ENCODE measurements at regions not wholly inside any gene's neighbourhood (a gene's known extent, or its start where the extent isn't known, plus 50 kb on each side); places are given as distances from the start of the nearest gene placed in this dataset.
"Not testable (repeated sequence)": the region's sequence is repeated elsewhere in the genome, so short reads cannot be mapped to it uniquely, and the experiment has no call there.

DNA sequence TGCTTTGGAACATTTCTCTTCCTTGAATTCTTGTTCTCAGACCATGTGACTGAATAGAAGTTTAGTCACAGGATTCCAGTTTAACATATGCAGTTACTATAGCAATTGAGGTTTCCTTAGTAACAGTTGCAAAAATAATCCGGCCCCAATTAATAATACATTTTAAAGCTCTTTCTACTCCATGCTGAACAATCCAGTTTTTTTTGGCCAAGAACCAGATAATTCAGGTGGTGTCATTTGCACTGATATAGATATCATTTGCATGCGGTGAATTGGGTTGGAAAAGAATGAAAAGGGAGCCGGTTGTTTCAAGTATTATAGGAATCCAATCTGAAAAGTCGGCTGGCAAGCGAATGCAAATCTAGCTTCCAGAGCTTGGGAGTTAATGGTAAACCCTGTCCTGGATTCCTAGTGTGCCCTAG, 3073.1 kb downstream of the RPIA start:
- H3K27me3 ChIP-seq; in situ Hi-C loops (cut with MboI; ENCODE audit: low pct_ligation_motif_present in 1 of 4, low pct_unique_long_range_greater_than_20kb in 1 of 4, low sequenced_read_pairs in 3 of 4); H3K9me3 ChIP-seq; H3K4me3 ChIP-seq; intact Hi-C loops (cut with DNase I; ENCODE audit: low total_unique reads); DNase-seq; H3K36me3 ChIP-seq: not testable (repeated sequence)
- WGBS, 2 donors (ENCODE audit: low coverage in 1 of 2), result 58 to 67% methylated on average over 5 of the region's 5 CpGs
- H3K27ac ChIP-seq, result peak overlapping the region in 1 of 4 donors; percentile 53
- H3K4me1 ChIP-seq, result peaks cover 0 to 24% (median 11%) of the 10 kb centered on the region in 4 donors

DNA sequence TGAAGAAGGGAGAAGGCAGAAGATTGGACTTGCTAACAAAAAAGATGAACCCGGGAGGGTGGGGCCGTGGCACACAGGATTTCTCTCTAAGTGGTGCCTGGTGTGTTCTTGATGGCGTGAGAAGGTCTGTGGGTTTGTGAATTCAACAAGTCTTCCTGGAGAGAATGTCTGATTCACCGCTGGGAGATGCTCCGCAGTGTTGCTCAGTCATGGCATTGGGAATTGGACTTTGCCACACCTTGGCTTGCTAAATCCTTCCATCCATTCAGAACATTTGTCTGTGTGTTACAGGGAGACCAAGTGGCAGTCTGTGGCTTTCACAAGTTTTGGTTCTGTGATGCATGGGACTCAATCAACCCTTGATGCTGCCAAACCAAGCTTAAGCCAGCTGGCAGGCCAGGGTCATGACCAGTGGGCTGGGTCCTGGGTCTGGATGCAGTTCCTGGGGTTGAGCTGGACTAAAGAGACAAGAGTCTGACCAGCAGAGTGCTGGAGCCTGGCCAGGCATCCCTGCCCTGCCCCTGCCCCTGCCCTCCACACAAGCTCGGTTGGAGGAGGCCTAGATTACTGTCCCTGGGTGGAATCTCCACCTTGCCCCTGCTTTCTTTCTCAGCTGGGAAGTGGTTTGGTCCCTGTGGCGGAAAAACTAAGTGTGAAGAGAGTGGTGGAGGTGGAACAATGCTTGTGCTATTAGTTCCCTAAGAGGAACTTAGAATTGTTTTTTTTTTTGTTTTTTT, 3073.7 kb downstream of the RPIA start:
- DNase-seq; H3K27me3 ChIP-seq; in situ Hi-C loops (cut with MboI; ENCODE audit: low pct_ligation_motif_present in 1 of 4, low pct_unique_long_range_greater_than_20kb in 1 of 4, low sequenced_read_pairs in 3 of 4); H3K4me3 ChIP-seq; H3K36me3 ChIP-seq; H3K9me3 ChIP-seq; H3K27ac ChIP-seq; intact Hi-C loops (cut with DNase I; ENCODE audit: low total_unique reads): not testable (repeated sequence)
- H3K4me1 ChIP-seq, result peaks cover 0 to 24% (median 11%) of the 10 kb centered on the region in 4 donors
- WGBS, 2 donors (ENCODE audit: low coverage in 1 of 2), result 72% methylated on average over 3 of the region's 7 CpGs; no CpG with 5 or more reads in 1 of the 2 donors

DNA sequence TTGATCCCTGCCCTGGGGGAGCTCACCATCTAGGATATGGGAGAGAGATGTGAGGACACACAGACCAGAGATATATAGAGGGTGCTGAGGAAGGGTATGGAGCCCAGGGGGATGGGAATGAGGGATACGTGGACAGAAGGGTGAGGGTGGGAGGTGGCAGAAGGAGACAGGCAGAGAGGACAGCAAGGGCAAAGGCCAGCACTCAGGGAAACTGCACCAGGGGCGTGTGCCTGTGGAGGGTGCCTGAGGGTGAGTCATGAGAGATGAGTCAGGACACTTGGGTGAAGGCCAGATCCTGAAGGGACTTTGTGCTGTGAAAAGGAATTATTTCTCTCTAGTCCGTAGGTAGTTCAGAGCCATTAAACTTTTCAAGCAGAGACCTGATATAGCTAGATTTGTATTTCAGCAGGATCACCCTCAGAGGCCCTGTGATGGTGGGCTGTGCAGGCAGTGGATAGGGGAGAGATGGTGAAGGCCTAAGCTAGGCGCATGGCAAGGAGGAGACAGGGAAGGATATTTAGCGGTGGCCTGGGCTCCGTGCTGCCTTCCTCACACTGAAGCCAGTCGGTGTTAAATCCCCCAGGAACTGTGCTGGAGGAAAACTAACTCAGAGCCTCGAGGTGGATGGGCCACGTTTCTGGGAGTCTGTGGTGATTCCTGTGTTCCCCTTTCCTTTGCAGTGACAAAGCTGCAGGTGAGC, 3075.0 kb downstream of the RPIA start:
- H3K9me3 ChIP-seq; H3K36me3 ChIP-seq; in situ Hi-C loops (cut with MboI; ENCODE audit: low pct_ligation_motif_present in 1 of 4, low pct_unique_long_range_greater_than_20kb in 1 of 4, low sequenced_read_pairs in 3 of 4); intact Hi-C loops (cut with DNase I; ENCODE audit: low total_unique reads); H3K27me3 ChIP-seq; H3K4me3 ChIP-seq: not testable (repeated sequence)
- Histone ChIP-seq H3K27ac (peak overlapping the region in 3 of 4 donors; percentile 47 to 55 (median 50)), H3K4me1 (peaks cover 0 to 24% (median 11%) of the 10 kb centered on the region in 4 donors)
- TF ChIP-seq POLR2AphosphoS5 (IDR thresholded peaks at IDR 0.05), result peak in 2 of 3 donors; percentile 64 to 74
- 37 to 41% methylated on average over 3 to 9 of the region's 9 CpGs for WGBS, 2 donors (ENCODE audit: low coverage in 1 of 2)
- DNase-seq, result peak; percentile 85

DNA sequence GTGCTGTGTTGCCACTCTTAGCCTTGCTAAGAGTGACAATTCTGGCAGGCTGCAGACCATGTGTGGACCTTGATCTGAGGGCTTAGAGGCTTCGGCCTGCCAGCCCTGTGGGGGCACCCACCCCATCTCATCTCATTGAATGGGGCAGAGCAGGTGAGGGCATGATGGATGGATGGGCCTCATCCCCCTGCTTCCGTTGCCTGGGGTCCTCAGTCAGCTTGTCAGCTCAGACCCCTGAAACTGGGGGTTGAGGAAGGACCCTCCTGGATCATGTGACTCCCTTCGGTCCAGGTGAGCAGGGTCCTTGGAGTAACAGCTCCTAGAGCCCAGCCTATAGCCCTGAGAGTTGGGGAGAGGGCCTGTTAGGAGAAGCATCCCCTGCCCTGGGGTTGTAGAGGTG, 3076.8 kb downstream of the RPIA start:
- H3K27ac ChIP-seq; H3K36me3 ChIP-seq; H3K27me3 ChIP-seq; intact Hi-C loops (cut with DNase I; ENCODE audit: low total_unique reads); in situ Hi-C loops (cut with MboI; ENCODE audit: low pct_ligation_motif_present in 1 of 4, low pct_unique_long_range_greater_than_20kb in 1 of 4, low sequenced_read_pairs in 3 of 4); DNase-seq; H3K4me3 ChIP-seq; H3K9me3 ChIP-seq: not testable (repeated sequence)
- WGBS, 2 donors (ENCODE audit: low coverage in 1 of 2), result 82% methylated on average over 3 of the region's 3 CpGs; no CpG with 5 or more reads in 1 of the 2 donors
- H3K4me1 ChIP-seq, result peaks cover 0 to 20% (median 10%) of the 10 kb centered on the region in 4 donors

DNA sequence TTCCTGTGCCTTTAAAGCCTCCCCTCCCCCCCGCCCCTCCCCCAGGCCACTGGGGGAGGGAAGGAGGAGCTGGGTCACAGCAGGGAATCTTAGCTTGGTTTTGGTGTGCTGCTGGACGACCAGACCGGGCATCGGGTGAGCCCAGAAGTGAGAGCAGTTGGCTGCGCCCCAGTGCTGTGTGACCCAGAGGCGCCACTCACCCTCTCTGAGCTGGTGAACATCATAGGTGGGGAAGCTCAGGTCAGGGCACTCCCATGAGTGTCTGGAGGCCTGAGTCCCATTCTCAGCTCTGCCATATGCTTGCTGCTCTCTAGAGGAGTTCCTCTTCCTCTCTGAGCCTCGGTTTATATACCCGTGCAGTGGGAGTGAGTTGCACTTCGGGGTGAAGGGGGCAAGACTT, 3077.5 kb downstream of the RPIA start:
- H3K27ac ChIP-seq; H3K9me3 ChIP-seq; DNase-seq; in situ Hi-C loops (cut with MboI; ENCODE audit: low pct_ligation_motif_present in 1 of 4, low pct_unique_long_range_greater_than_20kb in 1 of 4, low sequenced_read_pairs in 3 of 4); H3K36me3 ChIP-seq; intact Hi-C loops (cut with DNase I; ENCODE audit: low total_unique reads); H3K27me3 ChIP-seq; H3K4me3 ChIP-seq: not testable (repeated sequence)
- peaks cover 0 to 13% (median 7%) of the 10 kb centered on the region in 4 donors for H3K4me1 ChIP-seq
- WGBS, 2 donors (ENCODE audit: low coverage in 1 of 2), result 77 to 100% methylated on average over 1 to 8 of the region's 9 CpGs

DNA sequence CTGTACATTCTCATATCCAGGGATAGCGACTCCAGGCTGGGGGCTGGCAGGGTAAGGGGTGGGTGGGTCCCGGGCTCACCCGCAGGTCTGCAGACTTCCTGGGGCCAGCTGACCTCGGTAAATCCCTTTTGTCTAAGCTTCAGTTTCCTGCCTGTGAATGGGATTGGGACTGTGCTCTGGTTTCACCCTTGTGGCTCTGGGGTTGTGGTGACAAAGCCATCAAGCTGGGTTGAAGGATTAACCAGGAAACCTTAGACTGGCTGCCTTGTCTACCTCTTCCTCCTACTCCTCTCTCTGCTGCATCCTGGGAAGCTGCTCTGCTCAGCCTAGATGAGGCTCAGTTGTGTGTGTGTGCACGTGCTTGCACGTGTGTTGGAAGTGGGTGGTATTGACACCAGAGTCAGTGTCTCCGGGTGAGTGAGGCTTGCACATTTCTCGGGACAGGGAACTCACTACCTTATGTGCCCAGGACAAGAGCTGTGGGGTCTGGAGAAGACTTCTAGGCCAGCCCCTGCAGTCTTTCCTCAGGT, 3078.6 kb downstream of the RPIA start:
- intact Hi-C loops (cut with DNase I; ENCODE audit: low total_unique reads); H3K36me3 ChIP-seq; DNase-seq; H3K9me3 ChIP-seq; H3K27me3 ChIP-seq; H3K4me3 ChIP-seq; H3K4me1 ChIP-seq; in situ Hi-C loops (cut with MboI; ENCODE audit: low pct_ligation_motif_present in 1 of 4, low pct_unique_long_range_greater_than_20kb in 1 of 4, low sequenced_read_pairs in 3 of 4); H3K27ac ChIP-seq: not testable (repeated sequence)
- 74% methylated on average over 8 of the region's 8 CpGs; no CpG with 5 or more reads in 1 of the 2 donors for WGBS, 2 donors (ENCODE audit: low coverage in 1 of 2)

DNA sequence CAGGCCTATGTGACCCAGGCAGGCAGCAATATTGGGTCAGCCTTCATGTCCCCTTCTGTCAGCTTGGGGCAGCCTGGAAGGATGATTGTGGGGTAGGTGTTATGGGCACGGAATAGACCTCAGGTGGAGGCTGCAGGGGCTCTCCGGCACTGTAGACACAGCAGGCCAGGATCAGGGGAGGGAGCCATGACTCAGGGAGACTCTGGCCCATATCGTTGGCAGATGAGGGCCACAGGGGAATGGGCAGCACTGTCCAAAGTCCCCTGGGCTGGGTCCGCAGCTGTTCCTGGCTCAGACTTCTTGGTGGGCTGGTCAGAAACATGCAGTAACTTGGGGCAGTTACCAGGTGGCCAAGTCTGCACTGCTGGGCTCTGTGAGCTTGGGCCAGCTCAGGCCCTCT, 3080.1 kb downstream of the RPIA start:
- not testable (repeated sequence) for H3K27ac ChIP-seq, DNase-seq
- WGBS, 2 donors (ENCODE audit: low coverage in 1 of 2), result 80% methylated on average over 2 of the region's 4 CpGs; no CpG with 5 or more reads in 1 of the 2 donors

DNA sequence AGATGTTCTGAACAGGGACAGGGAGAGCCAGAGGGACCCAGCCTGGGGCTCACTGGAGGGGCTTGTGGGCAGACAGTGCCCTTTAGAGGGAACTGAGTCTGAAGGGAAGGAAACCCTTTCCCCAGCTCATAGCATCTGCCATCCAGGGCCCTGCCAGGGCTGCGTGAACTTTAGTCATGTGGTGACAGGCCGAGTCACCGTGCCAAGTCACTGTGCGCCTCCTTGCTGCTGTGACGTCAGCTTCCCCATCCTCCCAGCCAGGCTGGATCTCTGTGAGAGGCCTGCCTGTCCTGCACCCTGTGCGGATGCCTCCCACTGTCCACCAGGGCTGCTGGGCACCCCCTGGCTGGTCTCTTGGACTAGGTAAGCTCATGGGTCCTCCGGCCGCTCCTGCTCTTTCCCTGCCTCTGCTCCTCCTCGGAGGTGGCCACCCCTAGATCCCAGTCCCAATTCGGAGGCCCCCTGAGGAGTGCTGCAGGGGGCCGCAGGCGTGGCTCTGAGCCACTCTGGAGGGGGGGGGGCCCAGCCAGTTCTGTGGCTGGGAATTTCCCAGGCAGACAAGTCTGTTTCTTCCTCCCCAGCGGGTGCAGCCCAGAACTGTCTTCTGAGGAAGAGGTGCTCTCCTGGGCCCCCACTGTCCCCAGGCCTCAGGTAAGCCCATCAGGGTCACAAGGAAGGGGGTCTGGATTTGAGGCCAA, 3080.9 kb downstream of the RPIA start:
- H3K27me3 ChIP-seq; H3K4me1 ChIP-seq; intact Hi-C loops (cut with DNase I; ENCODE audit: low total_unique reads); H3K4me3 ChIP-seq; H3K9me3 ChIP-seq; DNase-seq; H3K36me3 ChIP-seq; H3K27ac ChIP-seq; in situ Hi-C loops (cut with MboI; ENCODE audit: low pct_ligation_motif_present in 1 of 4, low pct_unique_long_range_greater_than_20kb in 1 of 4, low sequenced_read_pairs in 3 of 4): not testable (repeated sequence)
- WGBS, 2 donors (ENCODE audit: low coverage in 1 of 2), result 74% methylated on average over 7 of the region's 13 CpGs; no CpG with 5 or more reads in 1 of the 2 donors

More for the DNA sequence above, 3080.1 kb downstream of the RPIA start:
- H3K9me3 ChIP-seq; H3K4me1 ChIP-seq; H3K36me3 ChIP-seq; H3K27me3 ChIP-seq; in situ Hi-C loops (cut with MboI; ENCODE audit: low pct_ligation_motif_present in 1 of 4, low pct_unique_long_range_greater_than_20kb in 1 of 4, low sequenced_read_pairs in 3 of 4); intact Hi-C loops (cut with DNase I; ENCODE audit: low total_unique reads); H3K4me3 ChIP-seq: not testable (repeated sequence)

DNA sequence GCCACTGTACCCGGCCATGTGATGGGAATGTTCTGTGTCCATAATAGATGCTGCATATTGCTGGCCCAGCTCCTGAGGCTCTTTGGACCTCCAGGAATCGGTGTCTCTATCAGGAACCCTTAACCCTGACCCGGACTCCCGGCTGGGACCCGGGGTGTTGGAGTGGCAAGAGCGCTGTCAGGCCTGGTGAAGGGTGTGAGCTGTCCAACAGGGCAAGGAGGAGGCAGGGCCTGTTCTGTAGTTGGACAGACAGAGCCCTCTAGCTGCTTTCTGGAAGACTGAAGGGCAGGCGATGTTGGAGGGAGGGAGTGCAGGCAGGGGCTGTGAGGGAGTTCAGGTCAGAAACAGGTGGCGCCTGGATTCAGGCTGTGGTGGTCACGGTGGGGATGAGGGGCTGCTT, 3082.3 kb downstream of the RPIA start:
- DNase-seq; in situ Hi-C loops (cut with MboI; ENCODE audit: low pct_ligation_motif_present in 1 of 4, low pct_unique_long_range_greater_than_20kb in 1 of 4, low sequenced_read_pairs in 3 of 4); H3K36me3 ChIP-seq; intact Hi-C loops (cut with DNase I; ENCODE audit: low total_unique reads); H3K4me3 ChIP-seq; H3K9me3 ChIP-seq; H3K27ac ChIP-seq; H3K4me1 ChIP-seq; H3K27me3 ChIP-seq: not testable (repeated sequence)
- WGBS, 2 donors (ENCODE audit: low coverage in 1 of 2), result 90% methylated on average over 2 of the region's 9 CpGs; no CpG with 5 or more reads in 1 of the 2 donors

DNA sequence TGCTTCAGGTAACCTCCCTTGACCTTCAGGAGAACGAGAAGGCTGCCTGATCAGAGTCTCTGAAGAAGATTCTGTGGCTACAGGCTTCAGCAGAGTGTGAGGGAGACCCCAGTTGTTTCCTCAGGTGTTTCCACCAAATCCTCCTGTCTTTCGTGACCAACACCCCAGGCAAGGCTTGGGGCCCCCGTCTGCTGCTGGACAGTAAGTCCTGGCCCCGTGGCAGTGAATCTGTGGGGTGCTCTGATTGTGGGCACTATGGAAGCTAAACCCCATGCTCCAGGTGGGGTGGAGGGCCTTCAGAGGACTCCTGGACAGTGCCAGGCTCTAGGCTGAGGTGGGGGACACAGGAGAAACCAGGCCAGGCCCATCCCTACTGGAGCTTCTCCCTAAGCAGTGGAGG, 3083.7 kb downstream of the RPIA start:
- H3K27ac ChIP-seq; in situ Hi-C loops (cut with MboI; ENCODE audit: low pct_ligation_motif_present in 1 of 4, low pct_unique_long_range_greater_than_20kb in 1 of 4, low sequenced_read_pairs in 3 of 4): not testable (repeated sequence)

More for the DNA sequence above, 3083.7 kb downstream of the RPIA start:
- H3K36me3 ChIP-seq; H3K27me3 ChIP-seq; H3K9me3 ChIP-seq; H3K4me1 ChIP-seq; intact Hi-C loops (cut with DNase I; ENCODE audit: low total_unique reads); DNase-seq; H3K4me3 ChIP-seq: not testable (repeated sequence)
- WGBS, 2 donors (ENCODE audit: low coverage in 1 of 2), result 79% methylated on average over 4 of the region's 4 CpGs; no CpG with 5 or more reads in 1 of the 2 donors
